Muscle layer of duodenum (tissue), 2 donors: ENCODE measurements at regions not wholly inside any gene's neighbourhood (a gene's known extent, or its start where the extent isn't known, plus 50 kb on each side); places are given as distances from the start of the nearest gene placed in this dataset.
"Not testable (repeated sequence)": the region's sequence is repeated elsewhere in the genome, so short reads cannot be mapped to it uniquely, and the experiment has no call there.

Experiments
- H3K27ac ChIP-seq: one replicate; pipeline ENCODE4 v1.7.0; 2013; ENCODE audit warnings: mild to moderate bottlenecking, low read length
- H3K27me3 ChIP-seq: one replicate; pipeline ENCODE4 v1.7.0; 2013; ENCODE audit warnings: low read depth, mild to moderate bottlenecking, control low read depth, low read length
- H3K36me3 ChIP-seq, 2 donors: one replicate each; pipeline ENCODE4 v1.7.0; 2013; ENCODE audit warnings: low read length in 2 of 2, control low read depth in 1 of 2, mild to moderate bottlenecking in 1 of 2; ENCODE audit not compliant: insufficient read depth in 2 of 2, control insufficient read depth in 1 of 2
- H3K4me1 ChIP-seq, 2 donors: one replicate each; pipeline ENCODE4 v1.7.0; 2013; ENCODE audit warnings: low read length in 2 of 2, mild to moderate bottlenecking in 2 of 2, control low read depth in 1 of 2, moderate library complexity in 1 of 2; ENCODE audit not compliant: insufficient read depth in 2 of 2, control insufficient read depth in 1 of 2
- H3K4me3 ChIP-seq, 2 donors: one replicate each; pipeline ENCODE4 v1.7.0; 2013; ENCODE audit warnings: low read length in 2 of 2, low read depth in 1 of 2, mild to moderate bottlenecking in 1 of 2
- H3K9me3 ChIP-seq, 2 donors: one replicate each; pipeline ENCODE4 v1.7.0; 2013; ENCODE audit warnings: low read length in 2 of 2, control low read depth in 1 of 2, mild to moderate bottlenecking in 1 of 2; ENCODE audit not compliant: control insufficient read depth in 1 of 2
- donor health status: healthy.

- Histone ChIP-seq H3K27me3 (no peaks in the 10 kb centered on the region), H3K9me3 (no peaks in the 10 kb centered on the region), H3K4me1 (no peaks in the 10 kb centered on the region), H3K36me3 (no peaks in the 10 kb centered on the region), H3K27ac (no peak overlapping the region), H3K4me3 (no peak overlapping the region)
Measured at GRCh38 chr18:1422634-1423033, 518.0 kb downstream of the ADCYAP1 start.

DNA sequence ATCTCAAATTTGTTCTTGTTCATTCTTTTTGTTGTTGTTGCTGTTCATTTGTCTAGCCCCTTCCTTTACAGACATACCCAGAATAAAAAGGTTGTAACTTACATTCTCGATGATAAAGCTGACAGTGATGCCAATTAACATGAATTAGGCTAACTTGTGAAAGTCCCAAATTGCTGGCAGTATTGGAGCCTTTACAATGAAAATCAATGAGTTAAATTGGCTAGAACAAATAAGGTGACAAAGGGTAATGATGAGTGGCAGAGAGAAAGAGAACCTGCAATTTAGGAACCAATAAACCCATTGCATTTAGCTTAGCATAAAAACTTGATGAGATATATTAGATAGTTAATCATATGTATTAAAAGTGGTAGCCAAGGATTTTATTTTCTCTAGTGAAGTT, 521.0 kb downstream of the ADCYAP1 start:
- no peak overlapping the region for H3K27ac ChIP-seq
- H3K9me3 ChIP-seq: no peaks in the 10 kb centered on the region
- H3K27me3 ChIP-seq: no peaks in the 10 kb centered on the region
- no peaks in the 10 kb centered on the region for H3K36me3 ChIP-seq
- no peaks in the 10 kb centered on the region for H3K4me1 ChIP-seq
- H3K4me3 ChIP-seq: no peak overlapping the region

- H3K27ac ChIP-seq: no peak overlapping the region
Measured at GRCh38 chr18:1435487-1435886, 530.8 kb downstream of the ADCYAP1 start.

GRCh38 chr18:1436199-1436598, 531.5 kb downstream of the ADCYAP1 start:
- no peaks in the 10 kb centered on the region for H3K9me3 ChIP-seq
- no peaks in the 10 kb centered on the region for H3K4me1 ChIP-seq
- no peaks in the 10 kb centered on the region for H3K36me3 ChIP-seq
- H3K4me3 ChIP-seq: no peak overlapping the region
- no peak overlapping the region for H3K27ac ChIP-seq
- H3K27me3 ChIP-seq: no peaks in the 10 kb centered on the region

More at GRCh38 chr18:1435487-1435886, 530.8 kb downstream of the ADCYAP1 start:
- H3K27me3 ChIP-seq: no peaks in the 10 kb centered on the region
- H3K4me3 ChIP-seq: no peak overlapping the region
- no peaks in the 10 kb centered on the region for H3K9me3 ChIP-seq
- no peaks in the 10 kb centered on the region for H3K36me3 ChIP-seq
- H3K4me1 ChIP-seq: no peaks in the 10 kb centered on the region

- Histone ChIP-seq H3K36me3 (no peaks in the 10 kb centered on the region), H3K27me3 (no peaks in the 10 kb centered on the region), H3K4me1 (no peaks in the 10 kb centered on the region), H3K9me3 (no peaks in the 10 kb centered on the region), H3K27ac (no peak overlapping the region), H3K4me3 (no peak overlapping the region)
Measured at GRCh38 chr18:1438458-1438910, 533.8 kb downstream of the ADCYAP1 start.

DNA sequence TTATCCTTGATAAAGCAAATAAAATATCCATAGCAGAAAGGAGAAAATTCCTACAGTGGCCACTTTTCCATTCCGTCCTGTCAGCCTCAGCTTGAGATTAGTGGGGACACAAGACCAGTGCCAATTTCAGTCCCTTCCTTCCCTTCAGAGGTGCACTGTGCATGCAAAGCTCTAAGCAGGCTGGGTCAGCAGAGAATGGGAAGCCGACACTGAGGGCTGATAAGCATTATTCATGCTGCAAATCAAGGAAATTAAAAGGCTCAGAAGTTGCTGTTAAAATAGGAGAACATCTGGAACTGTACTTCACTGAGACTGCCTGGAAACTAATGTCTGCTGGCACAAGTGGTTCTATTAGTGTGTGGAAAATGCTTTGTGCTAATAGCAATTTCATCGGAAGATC, 534.3 kb downstream of the ADCYAP1 start:
- Histone ChIP-seq H3K27me3 (no peaks in the 10 kb centered on the region), H3K27ac (no peak overlapping the region), H3K9me3 (no peaks in the 10 kb centered on the region), H3K36me3 (no peaks in the 10 kb centered on the region), H3K4me3 (no peak overlapping the region), H3K4me1 (no peaks in the 10 kb centered on the region)

GRCh38 chr18:1444062-1444461, 539.4 kb downstream of the ADCYAP1 start:
- not testable (repeated sequence) for H3K9me3 ChIP-seq

DNA sequence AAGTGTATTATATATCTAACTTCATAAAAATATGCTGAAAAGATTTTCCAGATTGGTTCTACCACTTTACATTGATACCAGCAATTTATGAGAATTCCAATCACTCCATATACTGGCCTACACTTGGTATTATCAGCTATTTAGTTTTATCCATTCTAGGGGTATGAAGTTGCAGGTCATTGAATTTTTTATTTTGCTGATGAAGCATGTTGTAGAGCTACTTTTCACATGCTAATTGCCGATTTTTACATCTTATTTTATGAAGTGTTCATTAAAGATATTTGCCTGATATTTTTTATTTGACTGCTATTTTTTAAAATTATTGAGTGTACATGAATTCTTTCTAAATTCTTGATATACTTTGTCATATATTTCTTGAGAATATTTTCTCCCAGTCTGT, 542.1 kb downstream of the ADCYAP1 start:
- Histone ChIP-seq H3K9me3 (peaks cover 0 to 4% of the 10 kb centered on the region in 2 donors), H3K27me3 (no peaks in the 10 kb centered on the region), H3K27ac (no peak overlapping the region), H3K4me3 (no peak overlapping the region), H3K4me1 (no peaks in the 10 kb centered on the region), H3K36me3 (no peaks in the 10 kb centered on the region)

More at GRCh38 chr18:1444062-1444461, 539.4 kb downstream of the ADCYAP1 start:
- not testable (repeated sequence) for H3K4me1 ChIP-seq, H3K27me3 ChIP-seq, H3K4me3 ChIP-seq, H3K27ac ChIP-seq, H3K36me3 ChIP-seq

GRCh38 chr18:1452821-1453220, 548.1 kb downstream of the ADCYAP1 start:
- no peak overlapping the region for H3K27ac ChIP-seq
- H3K4me1 ChIP-seq: no peaks in the 10 kb centered on the region
- H3K27me3 ChIP-seq: no peaks in the 10 kb centered on the region
- H3K4me3 ChIP-seq: no peak overlapping the region
- H3K9me3 ChIP-seq: peaks cover 0 to 15% of the 10 kb centered on the region in 2 donors
- no peaks in the 10 kb centered on the region for H3K36me3 ChIP-seq

DNA sequence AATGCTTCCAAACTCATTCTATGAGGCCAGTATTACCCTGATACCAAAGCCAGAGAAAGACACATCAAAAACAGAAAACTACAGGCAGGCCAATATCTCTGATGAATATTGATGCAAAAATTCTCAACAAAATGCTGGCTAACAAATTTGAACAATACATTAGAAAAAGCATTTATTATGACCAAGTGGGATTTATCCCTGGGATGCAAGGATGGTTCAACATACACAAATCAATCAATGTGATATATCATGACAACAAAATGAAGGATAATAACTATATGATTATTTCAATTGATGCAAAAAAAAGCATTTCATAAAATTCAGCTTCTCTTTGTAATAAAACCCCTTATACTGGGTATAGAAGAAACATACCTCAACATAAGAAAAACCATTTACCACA, 550.9 kb downstream of the ADCYAP1 start:
- no peak overlapping the region for H3K4me3 ChIP-seq
- H3K9me3 ChIP-seq: peaks cover 0 to 19% of the 10 kb centered on the region in 2 donors
- no peaks in the 10 kb centered on the region for H3K27me3 ChIP-seq
- no peaks in the 10 kb centered on the region for H3K36me3 ChIP-seq
- no peak overlapping the region for H3K27ac ChIP-seq
- no peaks in the 10 kb centered on the region for H3K4me1 ChIP-seq

DNA sequence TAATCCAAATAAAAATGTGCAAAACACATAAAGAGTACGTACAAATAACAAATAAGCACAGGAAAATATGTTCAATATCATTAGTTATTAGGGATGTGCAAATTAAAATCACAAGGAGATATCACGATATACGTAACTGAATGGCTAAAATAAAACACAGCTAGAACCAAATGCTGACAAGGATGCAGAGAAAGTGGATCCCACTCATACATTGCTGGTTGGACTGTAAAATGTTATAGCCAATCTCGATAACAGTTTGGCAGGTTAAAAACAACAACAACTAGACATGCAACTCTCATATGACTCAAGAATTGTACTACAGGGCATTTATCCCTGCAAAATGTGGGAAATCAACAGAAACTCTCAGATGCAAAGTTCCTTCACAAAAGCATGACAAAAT, 553.9 kb downstream of the ADCYAP1 start:
- Histone ChIP-seq H3K9me3 (peaks cover 0 to 4% of the 10 kb centered on the region in 2 donors), H3K27ac (no peak overlapping the region), H3K36me3 (no peaks in the 10 kb centered on the region), H3K27me3 (no peaks in the 10 kb centered on the region), H3K4me3 (no peak overlapping the region), H3K4me1 (no peaks in the 10 kb centered on the region)

DNA sequence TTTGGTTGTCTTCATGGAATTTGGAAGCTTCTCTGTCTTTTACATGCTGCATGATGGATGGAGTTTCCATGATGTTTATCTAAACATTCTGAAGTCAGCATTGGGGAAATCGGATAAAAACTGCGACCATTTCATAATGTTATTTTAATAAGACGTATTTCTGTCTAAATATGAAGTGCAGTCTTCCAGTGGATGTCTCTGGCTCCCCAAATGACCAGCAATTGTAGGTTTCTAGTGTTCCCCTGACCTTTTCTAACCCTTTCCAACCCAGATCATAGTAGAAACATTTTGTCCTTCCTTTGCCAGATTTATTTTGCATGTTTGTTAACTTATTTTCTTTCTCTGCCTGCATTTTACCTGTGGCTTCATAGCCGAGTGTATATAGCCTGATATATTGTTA, 559.3 kb downstream of the ADCYAP1 start:
- Histone ChIP-seq H3K4me3 (no peak overlapping the region), H3K4me1 (no peaks in the 10 kb centered on the region), H3K27ac (no peak overlapping the region), H3K36me3 (no peaks in the 10 kb centered on the region), H3K27me3 (no peaks in the 10 kb centered on the region), H3K9me3 (no peaks in the 10 kb centered on the region)
